ENCODE measurements at regions not wholly inside any gene's neighbourhood (a gene's known extent, or its start where the extent isn't known, plus 50 kb on each side); places are given as distances from the start of the nearest gene placed in this dataset.

GRCh38 chr16:50953290-50953689 lies 197.8 kb downstream of the SALL1 start:
- TF ChIP-seq, protein P1, sequence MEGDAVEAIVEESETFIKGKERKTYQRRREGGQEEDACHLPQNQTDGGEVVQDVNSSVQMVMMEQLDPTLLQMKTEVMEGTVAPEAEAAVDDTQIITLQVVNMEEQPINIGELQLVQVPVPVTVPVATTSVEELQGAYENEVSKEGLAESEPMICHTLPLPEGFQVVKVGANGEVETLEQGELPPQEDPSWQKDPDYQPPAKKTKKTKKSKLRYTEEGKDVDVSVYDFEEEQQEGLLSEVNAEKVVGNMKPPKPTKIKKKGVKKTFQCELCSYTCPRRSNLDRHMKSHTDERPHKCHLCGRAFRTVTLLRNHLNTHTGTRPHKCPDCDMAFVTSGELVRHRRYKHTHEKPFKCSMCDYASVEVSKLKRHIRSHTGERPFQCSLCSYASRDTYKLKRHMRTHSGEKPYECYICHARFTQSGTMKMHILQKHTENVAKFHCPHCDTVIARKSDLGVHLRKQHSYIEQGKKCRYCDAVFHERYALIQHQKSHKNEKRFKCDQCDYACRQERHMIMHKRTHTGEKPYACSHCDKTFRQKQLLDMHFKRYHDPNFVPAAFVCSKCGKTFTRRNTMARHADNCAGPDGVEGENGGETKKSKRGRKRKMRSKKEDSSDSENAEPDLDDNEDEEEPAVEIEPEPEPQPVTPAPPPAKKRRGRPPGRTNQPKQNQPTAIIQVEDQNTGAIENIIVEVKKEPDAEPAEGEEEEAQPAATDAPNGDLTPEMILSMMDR (IDR thresholded peaks at IDR 0.05; ENCODE audit: low read depth, low read length), result no peak
- TF ChIP-seq EZH2phosphoT487 (IDR thresholded peaks at IDR 0.05; ENCODE audit: low read depth), result no peak
